Loucy (cell line): ENCODE measurements at regions not wholly inside any gene's neighbourhood (a gene's known extent, or its start where the extent isn't known, plus 50 kb on each side); places are given as distances from the start of the nearest gene placed in this dataset.
"Not testable (repeated sequence)": the region's sequence is repeated elsewhere in the genome, so short reads cannot be mapped to it uniquely, and the experiment has no call there.

Source experiments
- H2AFZ ChIP-seq: fragments of 200-600 bp; sonication (generic); 2 replicates; pipeline ENCODE4 v1.6.0; 2016; ENCODE audit warnings: antibody characterized with exemption, mild to moderate bottlenecking, low read length, moderate library complexity
- H3F3A ChIP-seq: fragments of 200-600 bp; 2 replicates; pipeline ENCODE4 v1.6.0; 2016; ENCODE audit warnings: antibody characterized with exemption, low read depth, mild to moderate bottlenecking
- H3K27me3 ChIP-seq: fragments of 200-600 bp; sonication (generic); 2 replicates; pipeline ENCODE4 v1.6.1; 2014; ENCODE audit warnings: low read length, mild to moderate bottlenecking; ENCODE audit not compliant: insufficient read depth, poor library complexity, severe bottlenecking
- H3K36me3 ChIP-seq: fragments of 200-600 bp; sonication (generic); 2 replicates; pipeline ENCODE4 v1.6.1; 2016; ENCODE audit warnings: low read length; ENCODE audit not compliant: insufficient read depth
- H3K4me1 ChIP-seq: fragments of 200-600 bp; sonication (generic); 2 replicates; pipeline ENCODE4 v1.5.1; 2014; ENCODE audit warnings: low read length, mild to moderate bottlenecking; ENCODE audit not compliant: insufficient read depth, poor library complexity, severe bottlenecking
- H3K4me2 ChIP-seq: fragments of 200-600 bp; sonication (generic); 2 replicates; pipeline ENCODE4 v1.6.0; 2014; ENCODE audit warnings: antibody characterized with exemption, low read length, low read depth, mild to moderate bottlenecking; ENCODE audit not compliant: poor library complexity, severe bottlenecking
- H3K4me3 ChIP-seq: fragments of 200-600 bp; sonication (generic); 2 replicates; pipeline ENCODE4 v1.5.1; 2014; ENCODE audit warnings: low read length, mild to moderate bottlenecking, mixed read lengths; ENCODE audit not compliant: poor library complexity, severe bottlenecking
- H3K79me2 ChIP-seq: fragments of 200-600 bp; sonication (generic); 2 replicates; pipeline ENCODE4 v1.6.1; 2014; ENCODE audit warnings: low read length; ENCODE audit not compliant: insufficient read depth
- H3K9ac ChIP-seq: fragments of 200-600 bp; sonication (generic); 2 replicates; pipeline ENCODE4 v1.6.0; 2014; ENCODE audit warnings: mild to moderate bottlenecking, low read depth, low read length, moderate library complexity; ENCODE audit not compliant: poor library complexity, severe bottlenecking
- H3K9me2 ChIP-seq: fragments of 200-600 bp; sonication (generic); replicated peaks from 2 replicates; pipeline ENCODE4 v1.6.1; 2016; ENCODE audit warnings: low read depth, low read length, mixed read lengths
- H3K9me3 ChIP-seq: fragments of 200-600 bp; sonication (generic); 2 replicates; pipeline ENCODE4 v1.6.1; 2014; ENCODE audit warnings: mild to moderate bottlenecking, antibody characterized with exemption, low read length, low read depth; ENCODE audit not compliant: insufficient read depth
- H4K20me1 ChIP-seq: fragments of 200-600 bp; sonication (generic); 2 replicates; pipeline ENCODE4 v1.6.0; 2014; ENCODE audit warnings: antibody characterized with exemption, low read length, mild to moderate bottlenecking; ENCODE audit not compliant: insufficient read depth, poor library complexity, severe bottlenecking
- CTCF ChIP-seq: fragments of 200-600 bp; sonication (generic); conservative IDR thresholded peaks from 2 replicates; pipeline ENCODE4 v1.5.1; 2014; ENCODE audit warnings: mild to moderate bottlenecking, antibody characterized with exemption, low read length
- EZH2phosphoT487 ChIP-seq: fragments of 200-600 bp; IDR thresholded peaks from 2 replicates; pipeline ENCODE4 v1.6.1; 2018; ENCODE audit warnings: antibody characterized with exemption, mild to moderate bottlenecking, moderate library complexity, borderline replicate concordance

GRCh38 chr15:87470923-87471322, 785.6 kb downstream of the NTRK3 start:
- H3K36me3 ChIP-seq = no peaks in the 10 kb centered on the region
- no peaks in the 10 kb centered on the region for H3F3A ChIP-seq
- no peaks in the 10 kb centered on the region for H3K9me3 ChIP-seq
- no peaks in the 10 kb centered on the region for H3K9me2 ChIP-seq
- H3K4me1 ChIP-seq = no peaks in the 10 kb centered on the region
- TF ChIP-seq EZH2phosphoT487 (no peak), CTCF (no peak)
- no peaks in the 10 kb centered on the region for H3K27me3 ChIP-seq
- no peak overlapping the region for H2AFZ ChIP-seq
- H4K20me1 ChIP-seq = no peaks in the 10 kb centered on the region
- H3K79me2 ChIP-seq = no peaks in the 10 kb centered on the region
- H3K4me3 ChIP-seq = no peak overlapping the region
- H3K4me2 ChIP-seq = no peak overlapping the region
- H3K9ac ChIP-seq = no peak overlapping the region

- not testable (repeated sequence) for H3K36me3 ChIP-seq, H3K4me2 ChIP-seq, H3K4me1 ChIP-seq, H3K27me3 ChIP-seq, H2AFZ ChIP-seq, H3K9me3 ChIP-seq, H3K79me2 ChIP-seq, H3K9ac ChIP-seq, H3K4me3 ChIP-seq, H3K9me2 ChIP-seq, H4K20me1 ChIP-seq, H3F3A ChIP-seq
Observed at GRCh38 chr15:87463956-87464355, 792.6 kb downstream of the NTRK3 start.

GRCh38 chr15:87461631-87462030, 794.9 kb downstream of the NTRK3 start:
- no peaks in the 10 kb centered on the region for H3K9me3 ChIP-seq
- H2AFZ ChIP-seq = no peak overlapping the region
- no peak overlapping the region for H3K4me3 ChIP-seq
- H3K4me2 ChIP-seq = no peak overlapping the region
- H3K36me3 ChIP-seq = no peaks in the 10 kb centered on the region
- no peaks in the 10 kb centered on the region for H4K20me1 ChIP-seq
- no peak overlapping the region for H3K9ac ChIP-seq
- H3K79me2 ChIP-seq = no peaks in the 10 kb centered on the region
- no peaks in the 10 kb centered on the region for H3F3A ChIP-seq
- no peaks in the 10 kb centered on the region for H3K4me1 ChIP-seq
- TF ChIP-seq CTCF (no peak), EZH2phosphoT487 (no peak)
- no peaks in the 10 kb centered on the region for H3K9me2 ChIP-seq
- no peaks in the 10 kb centered on the region for H3K27me3 ChIP-seq

GRCh38 chr15:87454860-87455259, 801.7 kb downstream of the NTRK3 start:
- H4K20me1 ChIP-seq = no peaks in the 10 kb centered on the region
- H3K9me2 ChIP-seq = no peaks in the 10 kb centered on the region
- no peak overlapping the region for H3K4me2 ChIP-seq
- H3F3A ChIP-seq = no peaks in the 10 kb centered on the region
- H3K27me3 ChIP-seq = no peaks in the 10 kb centered on the region
- H3K9ac ChIP-seq = no peak overlapping the region
- no peaks in the 10 kb centered on the region for H3K79me2 ChIP-seq
- no peaks in the 10 kb centered on the region for H3K36me3 ChIP-seq
- H3K4me1 ChIP-seq = no peaks in the 10 kb centered on the region
- H3K9me3 ChIP-seq = no peaks in the 10 kb centered on the region
- no peak overlapping the region for H3K4me3 ChIP-seq
- TF ChIP-seq EZH2phosphoT487 (no peak), CTCF (no peak)
- no peak overlapping the region for H2AFZ ChIP-seq
